Suprapubic skin (tissue), 3 donors: ENCODE measurements at regions not wholly inside any gene's neighbourhood (a gene's known extent, or its start where the extent isn't known, plus 50 kb on each side); places are given as distances from the start of the nearest gene placed in this dataset.

Experiments
- POLR2A ChIP-seq, 2 donors: fragments of 450-650 bp; IDR thresholded peaks; one replicate each; pipeline ENCODE4 v1.6.1; 2017; ENCODE audit warnings: antibody characterized with exemption in 2 of 2, mild to moderate bottlenecking in 2 of 2, moderate library complexity in 2 of 2
- TF ChIP-seq, protein P1 (sequence below), 2 donors: fragments of 200-600 bp in 1 of 2; fragments of 450-650 bp in 1 of 2; sonication (generic) in 1 of 2; IDR thresholded peaks; one replicate each; pipeline ENCODE4 v1.5.1; 2016 to 2019; ENCODE audit warnings: antibody characterized with exemption in 2 of 2, mild to moderate bottlenecking in 1 of 2, moderate library complexity in 1 of 2

DNA sequence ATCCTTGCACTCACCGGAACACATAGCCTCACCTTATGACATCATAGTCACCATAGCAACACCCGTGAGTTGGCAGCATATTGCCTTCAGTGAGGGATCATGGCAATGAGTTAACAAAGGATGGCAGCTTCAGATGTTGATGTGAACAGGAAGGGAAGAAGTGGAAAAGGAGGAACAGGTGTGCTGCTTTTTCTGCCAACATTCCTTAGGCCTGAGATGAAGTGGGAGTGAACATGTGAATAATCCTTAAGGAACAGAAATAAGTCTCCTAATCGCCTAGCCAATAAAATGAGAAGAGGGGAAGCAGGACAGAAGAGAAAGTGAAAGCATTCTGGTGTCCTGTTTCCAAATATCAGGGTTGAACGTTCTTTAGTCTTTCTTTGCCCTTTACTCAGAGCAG lies 360.0 kb downstream of the BRINP1 start:
- TF ChIP-seq, protein P1, sequence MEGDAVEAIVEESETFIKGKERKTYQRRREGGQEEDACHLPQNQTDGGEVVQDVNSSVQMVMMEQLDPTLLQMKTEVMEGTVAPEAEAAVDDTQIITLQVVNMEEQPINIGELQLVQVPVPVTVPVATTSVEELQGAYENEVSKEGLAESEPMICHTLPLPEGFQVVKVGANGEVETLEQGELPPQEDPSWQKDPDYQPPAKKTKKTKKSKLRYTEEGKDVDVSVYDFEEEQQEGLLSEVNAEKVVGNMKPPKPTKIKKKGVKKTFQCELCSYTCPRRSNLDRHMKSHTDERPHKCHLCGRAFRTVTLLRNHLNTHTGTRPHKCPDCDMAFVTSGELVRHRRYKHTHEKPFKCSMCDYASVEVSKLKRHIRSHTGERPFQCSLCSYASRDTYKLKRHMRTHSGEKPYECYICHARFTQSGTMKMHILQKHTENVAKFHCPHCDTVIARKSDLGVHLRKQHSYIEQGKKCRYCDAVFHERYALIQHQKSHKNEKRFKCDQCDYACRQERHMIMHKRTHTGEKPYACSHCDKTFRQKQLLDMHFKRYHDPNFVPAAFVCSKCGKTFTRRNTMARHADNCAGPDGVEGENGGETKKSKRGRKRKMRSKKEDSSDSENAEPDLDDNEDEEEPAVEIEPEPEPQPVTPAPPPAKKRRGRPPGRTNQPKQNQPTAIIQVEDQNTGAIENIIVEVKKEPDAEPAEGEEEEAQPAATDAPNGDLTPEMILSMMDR (IDR thresholded peaks at IDR 0.05) = no peak
- TF ChIP-seq POLR2A (IDR thresholded peaks at IDR 0.05) = no peak
